H9 (cell line): ENCODE measurements at regions not wholly inside any gene's neighbourhood (a gene's known extent, or its start where the extent isn't known, plus 50 kb on each side); places are given as distances from the start of the nearest gene placed in this dataset.

Experiments used
- DNase-seq: peaks from one replicate; pipeline ENCODE4 v3.0.0-alpha.2; 2017
- H2AFZ ChIP-seq: one replicate; pipeline ENCODE4 v1.6.1; 2013; ENCODE audit warnings: mild to moderate bottlenecking, low read length, control low read depth, moderate library complexity
- H2AK5ac ChIP-seq: 2 replicates; pipeline ENCODE4 v1.6.1; 2013; ENCODE audit warnings: low read length, control low read depth, mixed read lengths; ENCODE audit not compliant: insufficient read length
- H2BK120ac ChIP-seq: one replicate; pipeline ENCODE4 v1.6.1; 2013; ENCODE audit warnings: low read depth, mild to moderate bottlenecking, low read length, control low read depth, inconsistent platforms; ENCODE audit not compliant: poor library complexity, severe bottlenecking
- H2BK12ac ChIP-seq: 2 replicates; pipeline ENCODE4 v1.6.1; 2013; ENCODE audit warnings: low read length, control low read depth, mixed read lengths, low read depth; ENCODE audit not compliant: insufficient read length
- H2BK15ac ChIP-seq: 2 replicates; pipeline ENCODE4 v1.6.1; 2013; ENCODE audit warnings: low read depth, low read length, control low read depth
- H2BK20ac ChIP-seq: one replicate; pipeline ENCODE4 v1.6.1; 2013; ENCODE audit warnings: low read depth, mild to moderate bottlenecking, low read length, control low read depth, inconsistent platforms; ENCODE audit not compliant: poor library complexity, severe bottlenecking
- H2BK5ac ChIP-seq: 2 replicates; pipeline ENCODE4 v1.6.1; 2013; ENCODE audit warnings: low read length, control low read depth, mixed read lengths; ENCODE audit not compliant: insufficient read length
- H3K14ac ChIP-seq: 2 replicates; pipeline ENCODE4 v1.6.1; 2013; ENCODE audit warnings: low read length, control low read depth; ENCODE audit not compliant: insufficient read depth
- H3K18ac ChIP-seq: 2 replicates; pipeline ENCODE4 v1.6.1; 2013; ENCODE audit warnings: low read depth, mild to moderate bottlenecking, mixed read lengths, low read length, control low read depth; ENCODE audit not compliant: insufficient read length
- H3K23ac ChIP-seq: 2 replicates; pipeline ENCODE4 v1.6.1; 2013; ENCODE audit warnings: low read length, control low read depth, mixed read lengths, low read depth; ENCODE audit not compliant: insufficient read length
- H3K23me2 ChIP-seq: 2 replicates; pipeline ENCODE4 v1.6.1; 2013; ENCODE audit warnings: low read depth, mild to moderate bottlenecking, mixed read lengths, low read length, control low read depth; ENCODE audit not compliant: insufficient read length, poor library complexity, severe bottlenecking
- H3K27ac ChIP-seq: 2 replicates; pipeline ENCODE4 v1.5.1; 2013; ENCODE audit warnings: low read length, control low read depth, mixed read lengths, low read depth; ENCODE audit not compliant: insufficient read length
- H3K27me3 ChIP-seq: 2 replicates; pipeline ENCODE4 v1.6.1; 2013; ENCODE audit warnings: low read length, control low read depth, inconsistent platforms; ENCODE audit not compliant: insufficient read depth
- H3K4ac ChIP-seq: 2 replicates; pipeline ENCODE4 v1.6.1; 2013; ENCODE audit warnings: low read depth, mild to moderate bottlenecking, control low read depth, inconsistent platforms, low read length, moderate library complexity
- H3K4me1 ChIP-seq: 2 replicates; pipeline ENCODE4 v1.6.1; 2013; ENCODE audit warnings: low read length, control low read depth, inconsistent platforms; ENCODE audit not compliant: insufficient read depth
- H3K4me2 ChIP-seq: 2 replicates; pipeline ENCODE4 v1.6.1; 2013; ENCODE audit warnings: low read length, control low read depth, mixed read lengths; ENCODE audit not compliant: insufficient read length, insufficient read depth
- H3K56ac ChIP-seq: 2 replicates; pipeline ENCODE4 v1.6.1; 2013; ENCODE audit warnings: low read depth, mild to moderate bottlenecking, mixed read lengths, low read length, control low read depth; ENCODE audit not compliant: insufficient read length
- H3K79me1 ChIP-seq: 2 replicates; pipeline ENCODE4 v1.6.1; 2013; ENCODE audit warnings: low read depth, mild to moderate bottlenecking, moderate library complexity, low read length, control low read depth, inconsistent platforms; ENCODE audit not compliant: insufficient read depth, poor library complexity, severe bottlenecking
- H3K79me2 ChIP-seq: 2 replicates; pipeline ENCODE4 v1.6.1; 2013; ENCODE audit warnings: low read length, control low read depth, inconsistent platforms; ENCODE audit not compliant: insufficient read depth
- H3K9ac ChIP-seq: 2 replicates; pipeline ENCODE4 v1.6.1; 2013; ENCODE audit warnings: low read length, control low read depth, mixed read lengths; ENCODE audit not compliant: insufficient read length; ENCODE audit errors: extremely low read depth
- H3K9me3 ChIP-seq: one replicate; pipeline ENCODE4 v1.6.1; 2013; ENCODE audit warnings: low read depth, low read length, inconsistent platforms; ENCODE audit not compliant: control insufficient read depth
- H3T11ph ChIP-seq: one replicate; pipeline ENCODE4 v1.6.1; 2013; ENCODE audit warnings: mild to moderate bottlenecking, low read length, control low read depth, inconsistent platforms
- H4K20me1 ChIP-seq: one replicate; pipeline ENCODE4 v1.6.1; 2013; ENCODE audit not compliant: control insufficient read depth, insufficient read length, insufficient read depth
- H4K5ac ChIP-seq: 2 replicates; pipeline ENCODE4 v1.6.1; 2013; ENCODE audit warnings: low read depth, mild to moderate bottlenecking, mixed read lengths, low read length, control low read depth; ENCODE audit not compliant: insufficient read length
- H4K8ac ChIP-seq: replicated peaks from 2 replicates; pipeline ENCODE4 v1.6.1; 2013; ENCODE audit warnings: low read length, control low read depth, mixed read lengths, low read depth; ENCODE audit not compliant: insufficient read length
- H4K91ac ChIP-seq: 2 replicates; pipeline ENCODE4 v1.6.1; 2013; ENCODE audit warnings: low read depth, mild to moderate bottlenecking, moderate library complexity, mixed read lengths, low read length, control low read depth; ENCODE audit not compliant: insufficient read length
- H3K27ac Mint-ChIP-seq, 3 experiments: 2 replicates in 2 of 3; 3 replicates in 1 of 3; pipeline ENCODE4 v1.8.0; 2020 to 2021; ENCODE audit warnings: mixed read lengths in 3 of 3, mild to moderate bottlenecking in 1 of 3, moderate library complexity in 1 of 3
- H3K27me3 Mint-ChIP-seq: 2 replicates; pipeline ENCODE4 v1.8.0; 2021; ENCODE audit warnings: low read depth, mild to moderate bottlenecking, moderate library complexity, mixed read lengths
- H3K36me3 Mint-ChIP-seq, 3 experiments: 2 replicates in 2 of 3; 3 replicates in 1 of 3; pipeline ENCODE4 v1.8.0; 2020 to 2021; ENCODE audit warnings: low read depth in 3 of 3, mixed read lengths in 3 of 3; ENCODE audit not compliant: insufficient read depth in 1 of 3
- H3K4me1 Mint-ChIP-seq, 2 experiments: 2 replicates each; pipeline ENCODE4 v1.8.0; 2020; ENCODE audit warnings: mixed read lengths in 2 of 2
- H3K4me3 Mint-ChIP-seq, 2 experiments: 2 replicates in 1 of 2; 3 replicates in 1 of 2; pipeline ENCODE4 v1.8.0; 2020 to 2021; ENCODE audit warnings: mild to moderate bottlenecking in 2 of 2, mixed read lengths in 2 of 2, moderate library complexity in 1 of 2
- H3K9me3 Mint-ChIP-seq, 2 experiments: 2 replicates in 1 of 2; 3 replicates in 1 of 2; pipeline ENCODE4 v1.8.0; 2020; ENCODE audit warnings: mild to moderate bottlenecking in 2 of 2, mixed read lengths in 2 of 2, moderate library complexity in 1 of 2
- CTCF ChIP-seq: fragments of 200-600 bp; sonication (generic); conservative IDR thresholded peaks from 3 replicates; pipeline ENCODE4 v1.8.0; 2021; ENCODE audit warnings: antibody characterized with exemption, mild to moderate bottlenecking
- WGBS: extraction: QIAGEN DNeasy Blood & Tissue Kit; methylation state at CpG from one replicate; pipeline ENCODE4 v1.1.7; 2013; ENCODE audit warnings: missing lambda C conversion rate, low lambda C conversion rate, mixed read lengths; ENCODE audit not compliant: insufficient read length; ENCODE audit errors: extremely low coverage; 5-methylcytosine and 5-hydroxymethylcytosine counted together

GRCh38 chr3:64332459-64333350 lies 107.4 kb upstream of the PRICKLE2 start:
- Histone ChIP-seq H3K9me3 (no peaks in the 10 kb centered on the region), H3K4ac (no peak overlapping the region), H3K27ac (no peak overlapping the region), H2AFZ (no peak overlapping the region), H4K8ac (no peak overlapping the region), H4K5ac (no peak overlapping the region), H3K4me2 (no peak overlapping the region), H2AK5ac (no peak overlapping the region), H3K23me2 (no peaks in the 10 kb centered on the region), H3K79me1 (no peaks in the 10 kb centered on the region), H3T11ph (no peak overlapping the region), H3K23ac (no peak overlapping the region), H3K14ac (no peak overlapping the region), H4K20me1 (no peaks in the 10 kb centered on the region), H2BK120ac (no peak overlapping the region), H2BK5ac (no peak overlapping the region), H2BK12ac (no peak overlapping the region), H4K91ac (no peak overlapping the region), H3K4me1 (no peaks in the 10 kb centered on the region), H3K56ac (no peak overlapping the region), H3K79me2 (no peaks in the 10 kb centered on the region), H3K18ac (no peak overlapping the region), H3K9ac (no peak overlapping the region), H2BK15ac (no peak overlapping the region), H3K27me3 (no peaks in the 10 kb centered on the region), H2BK20ac (no peak overlapping the region)
- Mint-ChIP-seq H3K4me3 (no peak overlapping the region), H3K27me3 (no peaks in the 10 kb centered on the region), H3K4me1 (peaks cover 8 to 9% of the 10 kb centered on the region in 2 experiments), H3K36me3 (no peaks in the 10 kb centered on the region; a peak in 1 of 7 replicates), H3K27ac (no peak overlapping the region), H3K9me3 (no peaks in the 10 kb centered on the region)
- TF ChIP-seq CTCF: no peak
- DNase-seq: no peak
- WGBS: no CpG with 5 or more reads among the region's 9 CpGs
